ENCODE measurements at regions not wholly inside any gene's neighbourhood (a gene's known extent, or its start where the extent isn't known, plus 50 kb on each side); places are given as distances from the start of the nearest gene placed in this dataset.

- no peak for TF ChIP-seq POLR2A (IDR thresholded peaks at IDR 0.05; ENCODE audit: low read length)
- TF ChIP-seq GATA1 (IDR thresholded peaks at IDR 0.05; ENCODE audit: low read depth, low read length) = no peak
Observed at GRCh38 chr12:4117386-4118016, 156.1 kb upstream of the CCND2 start.

Measured in erythroblast (primary cell).